HG02623 (cell line): ENCODE measurements at regions not wholly inside any gene's neighbourhood (a gene's known extent, or its start where the extent isn't known, plus 50 kb on each side); places are given as distances from the start of the nearest gene placed in this dataset.
A peak's percentile ranks its signal among the peaks of the same experiment; 100 is the strongest.
"Not testable (repeated sequence)": the region's sequence is repeated elsewhere in the genome, so short reads cannot be mapped to it uniquely, and the experiment has no call there.

ENCODE experiments used
- ATAC-seq: cut with Tn5 transposase; IDR thresholded peaks from one replicate; pipeline ENCODE4 v1.9.1; 2021; ENCODE audit warnings: moderate library complexity; ENCODE audit not compliant: unreplicated experiment

DNA sequence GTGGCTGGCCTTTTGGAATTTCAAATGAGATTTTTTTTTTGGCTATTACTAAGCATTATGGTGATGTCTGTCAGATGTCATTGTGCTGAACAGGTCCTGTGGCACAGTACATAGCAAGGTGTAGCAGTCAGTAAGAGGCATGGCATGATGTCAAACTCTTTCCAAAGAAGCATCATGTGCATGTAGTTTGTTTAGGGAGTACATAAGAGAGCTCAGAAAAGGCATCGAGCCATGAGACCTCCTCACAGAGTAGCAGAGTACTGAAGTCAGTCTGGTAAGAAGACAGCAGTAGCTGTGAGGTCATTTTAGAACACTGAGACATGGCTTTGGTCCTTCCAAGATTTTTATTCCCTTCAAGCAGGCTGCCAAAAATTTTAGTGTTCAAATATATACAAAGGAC lies 134.9 kb upstream of the SPRED1 start:
- no peak for ATAC-seq

DNA sequence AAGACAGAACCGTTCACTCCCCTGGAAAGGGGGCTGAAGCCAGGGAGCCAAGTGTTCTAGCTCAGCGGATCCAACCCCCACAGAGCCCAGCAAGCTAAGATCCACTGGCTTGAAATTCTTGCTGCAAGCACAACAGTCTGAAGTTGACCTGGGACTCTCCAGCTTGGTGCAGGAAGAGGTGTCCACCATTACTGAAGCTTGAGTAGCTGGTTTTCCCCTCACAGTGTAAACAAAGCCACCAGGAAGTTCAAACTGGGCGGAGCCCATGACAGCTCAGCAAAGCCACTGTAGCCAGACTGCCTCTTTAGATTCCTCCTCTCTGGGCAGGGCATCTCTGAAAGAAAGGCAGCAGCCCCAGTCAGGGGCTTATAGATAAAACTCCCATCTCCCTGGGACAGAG lies 132.8 kb upstream of the SPRED1 start:
- ATAC-seq = not testable (repeated sequence)

DNA sequence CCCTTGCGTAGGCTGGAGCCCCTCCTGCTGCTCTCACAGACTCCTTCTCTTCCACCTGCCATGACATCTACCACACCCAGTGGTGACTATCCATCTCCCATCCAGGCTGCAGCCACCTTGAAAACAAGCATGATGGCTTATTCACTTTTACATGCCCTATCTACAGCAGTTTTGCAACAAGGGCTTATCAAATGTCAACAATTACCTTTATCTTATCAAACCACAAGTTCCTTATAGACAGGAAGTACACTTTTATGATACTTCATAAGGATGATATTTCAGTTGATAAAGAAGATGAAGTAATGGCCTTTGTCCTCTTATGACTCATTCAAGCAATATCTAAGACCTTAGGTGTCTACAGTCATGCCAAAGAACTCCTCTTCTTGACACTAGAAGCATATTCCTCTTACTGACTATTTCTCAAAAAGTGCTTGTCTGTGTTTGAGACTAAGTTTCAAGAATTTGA lies 125.3 kb upstream of the SPRED1 start:
- no peak for ATAC-seq

DNA sequence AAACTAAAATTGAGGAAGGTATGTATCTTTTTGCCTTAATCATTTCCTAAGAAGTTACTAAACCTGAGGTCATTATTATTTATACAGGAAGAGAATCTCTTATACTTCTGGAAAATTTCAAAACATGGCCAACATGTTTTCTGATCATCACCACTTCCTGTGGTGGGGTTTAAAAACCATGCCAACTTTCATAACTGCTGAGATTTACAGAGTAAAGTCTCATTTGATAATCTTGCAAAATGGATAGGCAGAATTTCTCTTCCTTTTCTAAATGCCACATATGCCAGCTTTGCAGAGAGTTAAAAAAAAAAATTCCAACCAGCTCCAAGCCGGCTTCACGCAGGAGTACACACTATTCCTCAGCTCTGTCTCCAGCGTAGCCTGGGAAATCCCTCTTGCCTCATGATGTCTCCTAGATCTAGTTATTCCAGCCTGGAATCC lies 124.3 kb upstream of the SPRED1 start:
- ATAC-seq = no peak

DNA sequence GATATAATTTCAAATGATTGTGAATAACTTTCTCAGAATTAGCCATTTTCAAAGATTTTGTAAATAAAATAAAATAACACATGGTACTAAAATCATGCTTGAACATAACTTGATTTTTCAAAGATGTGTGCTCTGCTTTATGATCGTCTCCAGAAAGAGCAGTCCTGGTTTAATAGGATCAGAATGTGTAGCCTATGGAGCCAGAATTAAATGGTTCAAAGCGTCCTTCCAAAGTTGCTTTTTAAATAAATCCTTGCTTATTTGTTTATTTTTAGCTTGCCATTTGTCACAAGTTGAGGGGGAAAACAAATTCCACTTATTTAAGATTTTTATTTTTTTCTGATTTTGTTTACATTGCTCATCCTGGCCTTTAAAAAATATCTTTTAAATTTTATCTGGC lies 123.7 kb upstream of the SPRED1 start:
- no peak for ATAC-seq

DNA sequence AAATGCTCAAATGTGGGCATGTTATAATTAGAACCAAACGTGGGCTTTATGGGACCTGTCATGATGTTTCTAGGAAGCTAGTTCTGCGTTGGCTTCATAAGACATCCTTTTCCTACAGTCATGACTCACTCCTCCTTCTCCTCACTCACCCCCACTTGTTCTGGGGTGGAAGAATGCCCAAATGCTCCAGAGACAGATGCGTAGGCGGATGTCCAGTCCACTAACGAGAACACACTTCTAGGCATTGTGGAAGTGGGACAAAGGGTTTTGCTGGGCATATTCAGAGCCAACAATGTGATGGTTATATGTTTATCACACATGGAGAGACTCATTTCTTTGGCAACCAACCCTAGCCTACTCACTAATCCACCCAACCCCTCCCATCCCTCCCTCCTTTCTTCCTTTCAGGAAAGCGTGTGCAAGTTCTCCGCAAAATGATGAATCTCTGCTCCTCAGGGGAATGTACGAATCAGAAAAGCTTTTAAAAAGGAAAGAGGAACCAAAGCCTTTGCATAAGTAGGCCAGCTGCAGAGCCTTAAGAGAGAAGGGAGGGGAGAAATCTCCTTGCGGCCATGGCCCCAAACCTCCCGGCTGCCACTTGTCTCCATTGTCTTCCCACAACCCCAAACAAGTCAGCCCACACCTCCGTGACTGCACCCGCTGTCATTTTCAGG lies 123.0 kb upstream of the SPRED1 start:
- ATAC-seq = peak; percentile 84

DNA sequence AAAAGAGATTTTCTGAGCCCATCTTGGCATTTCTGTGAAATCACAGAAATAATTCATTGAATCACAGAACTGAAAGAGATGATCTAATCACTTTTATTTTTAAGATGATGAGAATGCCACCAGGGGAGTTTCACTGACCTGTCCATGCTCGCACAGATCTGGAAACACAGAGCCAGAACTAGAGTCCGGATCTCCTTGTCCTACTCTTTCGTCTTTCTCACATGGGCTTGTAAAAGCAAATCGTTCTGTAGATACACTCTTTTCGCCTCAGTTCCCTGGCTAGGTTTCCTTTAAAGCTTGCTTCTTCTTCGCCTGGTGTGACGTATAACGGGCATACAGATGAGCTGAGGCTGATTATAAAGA lies 122.5 kb upstream of the SPRED1 start:
- peak; percentile 21 for ATAC-seq

DNA sequence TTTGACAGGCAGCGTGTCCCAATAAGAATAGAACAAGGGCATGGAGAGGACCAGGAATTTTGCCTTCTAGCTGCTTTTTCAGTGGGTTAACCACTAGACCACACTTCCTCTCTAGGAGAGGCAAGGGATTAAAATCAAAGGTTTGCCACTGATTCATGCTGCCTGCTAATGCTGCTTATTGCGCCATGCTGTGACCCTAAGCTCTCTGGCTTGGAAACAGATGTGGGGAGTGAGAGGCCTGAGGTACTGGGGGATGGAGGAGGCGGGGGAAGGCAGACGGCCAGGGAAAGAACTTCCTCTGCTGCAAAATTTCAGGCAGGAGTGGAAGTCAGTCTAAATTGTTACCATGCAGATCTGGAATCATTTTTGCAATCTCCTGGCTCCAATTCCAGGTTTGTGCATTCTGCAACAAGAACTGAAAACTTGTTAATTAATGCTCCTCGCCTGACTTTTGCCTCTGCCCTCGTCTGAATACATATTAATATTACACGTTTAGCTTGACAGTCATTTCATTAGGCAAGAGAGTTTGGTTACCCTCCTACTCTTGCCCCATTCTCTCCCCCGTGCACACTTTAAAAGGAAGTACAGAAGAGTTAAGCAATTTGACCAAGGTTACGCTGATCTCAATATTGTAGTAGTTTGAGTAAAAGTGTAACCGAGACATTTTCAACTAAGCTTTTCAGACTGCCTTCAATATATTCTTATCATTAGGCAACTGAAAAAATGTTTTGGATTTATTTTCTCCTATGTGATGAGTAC lies 121.7 kb upstream of the SPRED1 start:
- peak; percentile 46 for ATAC-seq

DNA sequence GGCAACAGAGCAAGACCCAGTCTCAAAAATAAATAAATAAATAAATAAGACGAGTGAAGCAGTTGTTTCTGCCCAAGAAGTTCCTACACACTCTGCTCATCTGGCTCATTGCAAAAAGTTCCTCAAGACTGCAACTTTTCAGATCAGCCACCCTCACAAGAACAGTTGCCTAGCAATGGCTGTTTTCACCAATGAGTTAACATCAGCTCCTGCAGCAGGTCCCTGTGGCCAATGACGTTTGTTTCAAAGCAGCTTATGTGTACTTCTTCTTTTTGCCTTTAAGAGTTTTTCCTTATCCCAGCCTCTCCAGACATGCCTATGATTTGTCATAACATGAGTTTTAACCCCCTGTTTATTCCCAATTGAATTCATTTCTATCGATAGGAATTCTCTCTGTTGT lies 118.4 kb upstream of the SPRED1 start:
- ATAC-seq = no peak

DNA sequence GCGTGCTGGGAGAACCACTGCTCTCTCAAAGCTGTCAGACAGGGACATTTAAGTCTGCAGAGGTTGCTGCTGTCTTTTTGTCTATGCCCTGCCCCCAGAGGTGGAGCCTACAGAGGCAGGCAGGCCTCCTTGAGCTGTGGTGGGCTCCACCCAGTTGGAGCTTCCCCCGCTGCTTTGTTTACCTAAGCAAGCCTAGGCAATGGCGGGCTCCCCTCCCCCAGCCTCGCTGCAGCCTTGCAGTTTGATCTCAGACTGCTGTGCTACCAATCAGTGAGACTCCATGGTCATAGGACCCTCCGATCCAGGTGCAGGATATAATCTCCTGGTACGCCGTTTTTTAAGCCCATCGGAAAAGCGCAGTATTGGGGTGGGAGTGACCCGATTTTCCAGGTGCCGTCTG lies 110.4 kb upstream of the SPRED1 start:
- ATAC-seq = not testable (repeated sequence)

DNA sequence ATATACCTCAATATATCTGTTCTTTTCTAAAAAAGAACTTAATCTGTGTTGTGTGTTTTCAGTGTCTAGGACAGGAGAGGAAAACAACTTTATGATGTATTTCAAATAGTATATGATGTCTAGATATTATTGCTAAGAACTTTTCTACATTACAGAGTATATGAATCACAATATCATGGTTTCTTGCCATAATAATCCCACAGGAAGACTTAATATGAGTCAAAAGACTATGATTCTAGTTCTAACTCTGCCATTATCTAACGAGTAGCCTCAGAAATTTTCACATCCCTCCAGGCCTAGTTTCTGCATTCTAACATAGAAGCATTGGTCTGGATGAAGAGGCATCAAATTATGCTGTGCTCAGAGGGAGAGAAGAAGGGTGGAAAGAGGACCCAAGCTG lies 107.7 kb upstream of the SPRED1 start:
- ATAC-seq = no peak

DNA sequence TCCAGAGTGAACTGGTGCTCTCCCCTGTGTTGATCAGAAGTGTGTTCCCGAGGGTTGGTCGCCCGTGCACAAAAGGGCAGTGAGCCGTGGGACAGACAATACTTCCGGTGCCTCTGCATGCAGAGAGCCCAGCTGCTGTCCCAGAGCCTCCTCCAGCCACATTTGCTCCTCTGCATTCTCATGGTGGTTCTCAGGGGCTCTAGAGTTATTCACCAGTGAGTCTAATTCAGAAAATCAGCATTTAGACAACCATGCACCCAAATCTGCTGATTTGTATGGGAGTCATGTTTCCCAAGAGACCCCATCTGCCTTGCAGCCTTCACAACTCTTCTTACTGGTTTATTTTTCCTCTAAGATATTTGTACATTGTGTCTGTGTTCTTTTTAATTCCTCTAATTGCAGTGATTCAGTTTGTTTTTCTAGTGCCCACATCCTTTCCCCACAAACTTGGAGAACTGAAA lies 107.0 kb upstream of the SPRED1 start:
- ATAC-seq = no peak

DNA sequence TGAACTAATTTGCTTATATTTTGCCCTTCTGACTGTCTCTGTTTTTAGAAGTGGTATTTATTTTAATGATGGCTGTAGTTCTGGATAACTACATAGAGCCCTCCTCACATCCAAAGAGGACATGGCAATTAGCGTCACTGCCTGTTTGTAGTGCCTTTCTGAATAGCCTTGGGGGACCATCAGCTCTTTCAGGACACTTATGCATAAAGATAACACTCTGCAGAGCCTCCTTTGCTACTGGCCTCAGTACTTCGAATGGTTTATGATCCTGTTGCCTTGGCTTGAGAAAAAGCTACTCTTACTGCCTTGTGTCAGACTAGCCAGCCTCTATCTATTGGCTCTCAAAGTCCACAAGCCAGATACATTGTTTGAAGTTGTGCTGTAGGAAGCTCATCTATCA lies 105.4 kb upstream of the SPRED1 start:
- no peak for ATAC-seq

DNA sequence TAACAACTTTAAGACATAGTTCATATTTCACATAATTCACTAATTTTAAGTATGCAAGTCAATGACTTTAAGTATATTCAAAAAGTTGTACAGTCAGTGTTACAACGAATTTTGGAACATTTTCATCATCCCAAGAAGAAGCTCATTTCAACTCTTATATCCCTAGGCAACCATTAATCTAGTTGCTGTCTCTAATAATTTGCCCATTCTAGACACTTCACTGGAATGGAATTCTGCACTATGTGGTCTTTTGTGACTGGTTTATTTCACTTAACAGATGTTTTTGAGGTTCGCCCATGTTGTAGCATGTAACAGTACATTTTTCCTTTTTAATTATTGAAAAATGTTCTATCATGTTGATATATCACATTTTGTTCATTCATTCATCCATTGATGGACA lies 104.2 kb upstream of the SPRED1 start:
- ATAC-seq = no peak

DNA sequence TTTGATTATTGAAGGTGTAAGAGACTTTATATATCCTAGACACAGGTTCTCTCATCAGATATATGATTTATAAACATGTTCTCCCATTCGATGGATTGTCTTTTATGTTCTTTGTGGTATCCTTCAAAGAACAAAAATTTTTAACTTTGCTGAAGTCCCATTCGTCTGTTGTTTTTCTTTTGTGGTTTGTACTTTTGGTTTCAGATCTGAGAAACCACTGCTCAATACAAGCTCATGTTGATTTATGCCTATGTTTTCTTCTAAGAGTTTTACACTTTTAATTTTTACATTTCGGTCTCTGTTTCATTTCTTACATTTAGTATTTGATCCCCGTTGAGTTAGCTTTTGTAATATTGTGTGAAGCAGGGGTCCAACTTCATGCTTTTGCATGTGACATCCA lies 103.3 kb upstream of the SPRED1 start:
- no peak for ATAC-seq

DNA sequence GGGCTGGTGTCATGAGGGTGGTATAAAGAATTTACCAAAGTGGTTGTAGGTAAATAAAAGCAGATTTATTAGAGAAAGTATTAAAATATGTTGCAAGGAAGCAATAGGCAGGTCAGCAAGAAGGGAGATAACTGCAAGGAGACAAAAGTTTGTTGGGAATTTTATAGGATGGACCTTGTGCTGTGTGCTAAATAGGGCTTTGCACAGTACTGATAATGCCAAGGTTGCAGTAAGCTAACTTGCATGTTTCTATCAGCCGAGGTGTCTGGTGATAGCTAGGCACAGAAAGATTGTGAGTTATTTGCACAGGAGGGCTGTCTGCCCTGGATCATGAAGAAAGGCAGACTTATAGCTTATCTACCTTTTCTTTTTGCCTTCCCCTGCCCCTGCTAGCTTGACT lies 102.5 kb upstream of the SPRED1 start:
- ATAC-seq = no peak

DNA sequence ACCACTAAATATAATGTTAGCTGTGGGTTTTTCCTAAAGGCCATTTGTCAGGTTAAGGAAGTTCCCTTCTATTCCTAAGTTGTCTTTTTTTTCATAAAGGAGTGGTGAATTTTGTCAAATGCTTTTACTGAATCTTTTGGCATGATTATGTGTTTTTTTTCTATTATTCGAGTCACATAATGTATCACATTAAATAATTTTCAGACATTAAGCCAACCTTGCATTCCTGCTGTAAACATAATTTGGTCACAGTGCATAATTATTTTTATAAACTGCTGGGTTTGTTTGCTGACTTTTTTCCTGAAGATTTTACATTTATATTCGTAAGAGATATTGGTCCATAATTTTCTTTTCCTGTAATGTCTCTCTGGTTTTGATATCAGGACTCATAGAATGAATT lies 101.8 kb upstream of the SPRED1 start:
- ATAC-seq = no peak

DNA sequence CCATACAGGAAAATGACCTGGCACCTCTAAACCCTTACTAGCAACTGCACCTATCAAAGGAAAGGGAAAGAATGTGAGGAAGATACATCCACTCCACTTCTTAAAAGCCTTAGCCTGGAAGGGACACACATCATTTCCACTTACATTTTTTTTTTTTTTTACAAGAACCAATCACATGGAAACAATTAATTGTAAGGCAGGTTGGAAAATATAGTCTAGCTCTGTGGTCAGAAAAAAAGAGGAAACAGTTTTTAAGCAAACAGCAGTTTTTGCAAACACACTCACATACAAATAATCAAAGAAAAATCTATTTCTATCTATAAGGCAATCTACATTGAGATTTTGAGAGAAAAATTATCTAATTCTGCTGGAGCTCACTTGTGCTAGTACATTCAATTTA lies 98.9 kb upstream of the SPRED1 start:
- ATAC-seq = no peak

DNA sequence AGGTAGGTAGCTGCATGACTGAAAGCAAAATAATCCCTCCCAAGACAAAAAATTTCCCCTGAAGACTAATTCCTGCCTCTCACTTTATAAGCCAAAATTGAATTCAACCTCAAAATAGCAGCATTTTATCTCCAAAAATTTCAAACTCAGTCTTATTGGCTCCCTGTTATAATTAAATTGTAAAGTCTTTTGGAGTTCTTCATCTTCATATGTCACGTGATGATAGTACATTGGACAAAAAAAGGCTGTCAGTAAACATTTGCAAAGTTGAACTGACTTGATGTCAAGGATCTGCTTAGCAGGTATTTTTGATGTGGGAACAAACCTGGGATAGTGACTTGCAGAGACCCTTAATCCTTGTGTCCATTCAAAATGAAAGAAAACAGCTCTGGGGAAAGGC lies 98.4 kb upstream of the SPRED1 start:
- ATAC-seq = no peak

DNA sequence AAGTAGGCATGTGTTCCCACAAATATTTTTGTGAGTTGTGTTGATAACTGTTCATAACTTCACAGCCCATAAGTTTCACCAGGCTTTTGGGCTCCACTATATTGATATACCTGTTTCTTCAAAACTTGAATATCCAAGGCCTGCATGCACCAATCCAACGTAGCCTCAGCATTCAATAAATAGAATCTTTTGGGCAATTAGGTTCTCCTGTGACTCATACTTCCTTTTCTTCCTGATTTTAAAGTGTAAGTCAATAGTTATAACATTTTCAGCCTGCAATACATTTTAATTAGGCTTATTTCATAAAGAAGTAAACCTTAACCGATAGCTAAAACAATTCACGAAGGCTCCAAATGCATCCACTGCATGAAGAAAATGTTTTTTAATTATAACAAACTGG lies 97.8 kb upstream of the SPRED1 start:
- ATAC-seq = no peak

DNA sequence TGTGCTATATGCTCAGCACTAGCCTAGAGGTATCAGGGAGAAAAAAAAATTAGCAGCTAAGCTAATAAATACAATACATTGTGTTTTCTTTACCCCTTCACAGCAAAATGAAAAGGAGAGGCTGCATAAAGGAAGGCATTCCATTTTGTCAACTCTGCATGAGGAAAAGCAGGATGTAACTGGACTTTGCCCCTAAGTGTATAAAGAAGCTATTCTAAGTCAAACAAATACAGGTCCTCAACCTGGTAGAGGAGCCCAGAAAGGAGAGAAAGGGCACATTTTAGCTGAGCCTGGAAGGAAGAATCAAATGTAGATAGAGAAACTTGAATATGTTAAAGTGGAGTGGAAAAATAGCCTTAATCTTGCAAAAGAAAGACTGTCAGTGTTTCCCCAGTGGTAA lies 89.0 kb upstream of the SPRED1 start:
- ATAC-seq = no peak

DNA sequence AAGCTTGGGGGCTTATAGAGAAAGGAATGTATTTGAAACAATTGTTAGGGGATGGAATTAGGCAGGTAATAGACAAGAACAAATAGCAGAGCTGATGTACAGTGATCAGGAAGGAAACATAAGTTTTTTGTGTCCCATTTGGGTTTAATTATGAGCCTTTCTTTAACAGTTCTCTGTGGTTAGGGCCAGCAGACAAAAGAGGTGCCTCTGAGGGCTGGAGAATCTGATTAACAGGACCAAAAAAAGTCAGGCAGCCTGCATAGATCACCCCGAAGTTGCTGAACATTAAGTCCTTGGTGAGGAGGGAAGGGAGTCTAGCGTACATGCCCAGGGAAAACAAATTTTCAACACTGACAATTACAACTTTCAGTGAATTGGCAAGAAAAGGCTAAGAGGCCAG lies 88.6 kb upstream of the SPRED1 start:
- no peak for ATAC-seq

DNA sequence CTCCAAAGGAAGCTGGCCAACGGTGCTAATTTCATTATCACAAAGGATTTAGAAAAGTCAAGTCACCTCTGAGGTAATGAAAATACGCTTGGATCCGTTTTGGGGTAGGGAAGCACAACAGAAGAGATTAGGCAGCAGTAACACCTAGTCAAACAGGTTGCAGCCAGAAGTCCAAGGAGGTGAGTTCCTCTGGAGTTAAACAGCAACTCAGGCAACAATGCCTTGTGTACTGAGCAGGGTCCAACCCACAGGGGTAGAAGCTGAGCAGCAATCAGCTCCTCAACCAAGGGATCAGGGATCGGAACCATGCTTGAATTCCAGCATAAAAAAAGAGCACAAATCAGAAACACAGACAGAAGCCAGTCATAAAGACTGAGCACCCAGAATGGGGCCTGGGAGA lies 88.1 kb upstream of the SPRED1 start:
- ATAC-seq = no peak
